RWPE2 (cell line): ENCODE measurements at regions not wholly inside any gene's neighbourhood (a gene's known extent, or its start where the extent isn't known, plus 50 kb on each side); places are given as distances from the start of the nearest gene placed in this dataset.
"Not testable (repeated sequence)": the region's sequence is repeated elsewhere in the genome, so short reads cannot be mapped to it uniquely, and the experiment has no call there.

Experiments
- ATAC-seq: fragments of 200-7000 bp; cut with Tn5 transposase; 3 replicates; pipeline ENCODE4 v1.9.1; 2021; ENCODE audit warnings: low read depth
- DNase-seq: peaks from one replicate; pipeline ENCODE4 v3.0.0-alpha.2; 2020; ENCODE audit warnings: low spot score
- H3K27ac ChIP-seq: fragments of 450-650 bp; 2 replicates; pipeline ENCODE4 v1.5.1; 2017; ENCODE audit warnings: mild to moderate bottlenecking; ENCODE audit not compliant: poor library complexity, severe bottlenecking
- H3K27me3 ChIP-seq: fragments of 250-450 bp; sonication (Bioruptor Pico); 2 replicates; pipeline ENCODE4 v1.5.1; 2021; ENCODE audit warnings: mild to moderate bottlenecking, moderate library complexity; ENCODE audit not compliant: insufficient read depth, poor library complexity, severe bottlenecking
- H3K36me3 ChIP-seq: fragments of 250-450 bp; sonication (Bioruptor Pico); 2 replicates; pipeline ENCODE4 v1.5.1; 2020; ENCODE audit warnings: low read depth, mild to moderate bottlenecking, moderate library complexity
- H3K4me1 ChIP-seq: fragments of 250-450 bp; sonication (Bioruptor Pico); 2 replicates; pipeline ENCODE4 v1.5.1; 2021; ENCODE audit warnings: mild to moderate bottlenecking, moderate library complexity; ENCODE audit not compliant: insufficient read depth, poor library complexity, severe bottlenecking
- H3K4me3 ChIP-seq: fragments of 250-450 bp; sonication (Bioruptor Pico); 2 replicates; pipeline ENCODE4 v1.5.1; 2021; ENCODE audit warnings: mild to moderate bottlenecking, moderate library complexity; ENCODE audit not compliant: severe bottlenecking
- H3K9me3 ChIP-seq: fragments of 250-450 bp; sonication (Bioruptor Pico); 2 replicates; pipeline ENCODE4 v1.5.1; 2021; ENCODE audit warnings: mild to moderate bottlenecking, moderate library complexity; ENCODE audit not compliant: severe bottlenecking
- TF ChIP-seq, protein P1 (sequence below): fragments of 450-650 bp; IDR thresholded peaks from one replicate; pipeline ENCODE4 v1.5.1; 2017; ENCODE audit warnings: mild to moderate bottlenecking, moderate library complexity; ENCODE audit not compliant: poor library complexity, severe bottlenecking

- peak; percentile 95 for ATAC-seq
- Histone ChIP-seq H3K36me3 (no peaks in the 10 kb centered on the region), H3K27me3 (no peaks in the 10 kb centered on the region), H3K27ac (no peak overlapping the region), H3K4me3 (no peak overlapping the region), H3K4me1 (no peaks in the 10 kb centered on the region), H3K9me3 (no peaks in the 10 kb centered on the region)
- DNase-seq: no peak
- TF ChIP-seq, protein P1, sequence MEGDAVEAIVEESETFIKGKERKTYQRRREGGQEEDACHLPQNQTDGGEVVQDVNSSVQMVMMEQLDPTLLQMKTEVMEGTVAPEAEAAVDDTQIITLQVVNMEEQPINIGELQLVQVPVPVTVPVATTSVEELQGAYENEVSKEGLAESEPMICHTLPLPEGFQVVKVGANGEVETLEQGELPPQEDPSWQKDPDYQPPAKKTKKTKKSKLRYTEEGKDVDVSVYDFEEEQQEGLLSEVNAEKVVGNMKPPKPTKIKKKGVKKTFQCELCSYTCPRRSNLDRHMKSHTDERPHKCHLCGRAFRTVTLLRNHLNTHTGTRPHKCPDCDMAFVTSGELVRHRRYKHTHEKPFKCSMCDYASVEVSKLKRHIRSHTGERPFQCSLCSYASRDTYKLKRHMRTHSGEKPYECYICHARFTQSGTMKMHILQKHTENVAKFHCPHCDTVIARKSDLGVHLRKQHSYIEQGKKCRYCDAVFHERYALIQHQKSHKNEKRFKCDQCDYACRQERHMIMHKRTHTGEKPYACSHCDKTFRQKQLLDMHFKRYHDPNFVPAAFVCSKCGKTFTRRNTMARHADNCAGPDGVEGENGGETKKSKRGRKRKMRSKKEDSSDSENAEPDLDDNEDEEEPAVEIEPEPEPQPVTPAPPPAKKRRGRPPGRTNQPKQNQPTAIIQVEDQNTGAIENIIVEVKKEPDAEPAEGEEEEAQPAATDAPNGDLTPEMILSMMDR: no peak
Observed at GRCh38 chr2:51782921-51783765, 751.2 kb upstream of the NRXN1 start.

DNA sequence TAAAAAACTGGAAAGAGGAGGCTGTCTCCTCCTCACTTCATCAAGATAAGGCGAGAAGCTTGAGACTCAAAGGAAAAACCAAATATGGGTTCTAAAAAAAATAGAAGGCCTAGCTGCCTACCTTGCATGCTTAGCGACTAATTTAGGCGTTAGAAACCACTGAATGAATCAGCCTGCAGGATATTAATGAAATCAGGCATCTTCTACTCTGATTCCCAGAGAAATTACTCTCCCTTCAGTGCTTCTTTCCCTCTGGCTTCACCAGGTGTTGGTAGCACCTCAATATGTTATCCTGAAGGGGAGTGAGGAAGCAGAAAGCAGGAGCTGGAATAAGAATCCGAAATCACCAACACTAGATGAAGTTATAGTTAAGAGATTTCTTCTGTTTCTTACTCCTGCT, 749.8 kb upstream of the NRXN1 start:
- no peaks in the 10 kb centered on the region for H3K9me3 ChIP-seq
- H3K27me3 ChIP-seq: no peaks in the 10 kb centered on the region
- H3K27ac ChIP-seq: no peak overlapping the region
- ATAC-seq: no peak
- no peak for DNase-seq
- TF ChIP-seq, protein P1: no peak
- no peaks in the 10 kb centered on the region for H3K36me3 ChIP-seq
- no peak overlapping the region for H3K4me3 ChIP-seq
- no peaks in the 10 kb centered on the region for H3K4me1 ChIP-seq

DNA sequence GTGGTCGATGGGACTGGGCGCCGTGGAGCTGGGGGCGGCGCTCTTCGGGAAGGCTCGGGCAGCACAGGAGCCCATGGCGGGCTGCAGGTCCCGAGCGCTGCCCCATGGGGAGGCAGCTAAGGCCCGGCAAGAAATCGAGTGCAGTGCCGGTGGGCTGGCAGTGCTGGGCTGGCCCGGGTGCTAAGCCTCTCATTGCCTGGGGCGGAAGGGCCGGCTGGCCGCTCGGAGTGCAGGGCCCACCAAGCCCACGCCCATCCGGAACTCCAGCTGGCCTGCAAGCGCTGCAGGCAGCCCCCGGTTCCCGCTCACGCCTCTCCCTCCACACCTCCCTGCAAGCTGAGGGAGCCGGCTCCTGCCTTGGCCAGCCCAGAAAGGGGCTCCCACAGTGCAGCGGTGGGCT, 748.4 kb upstream of the NRXN1 start:
- no peak for ATAC-seq
- Histone ChIP-seq H3K4me3 (no peak overlapping the region), H3K27ac (no peak overlapping the region), H3K4me1 (no peaks in the 10 kb centered on the region), H3K9me3 (no peaks in the 10 kb centered on the region), H3K27me3 (no peaks in the 10 kb centered on the region), H3K36me3 (no peaks in the 10 kb centered on the region)
- TF ChIP-seq, protein P1: no peak
- DNase-seq: no peak

GRCh38 chr2:51779723-51780122, 747.8 kb upstream of the NRXN1 start:
- not testable (repeated sequence) for H3K36me3 ChIP-seq, H3K4me1 ChIP-seq, ATAC-seq, DNase-seq, H3K27ac ChIP-seq, H3K4me3 ChIP-seq, H3K9me3 ChIP-seq, H3K27me3 ChIP-seq

DNA sequence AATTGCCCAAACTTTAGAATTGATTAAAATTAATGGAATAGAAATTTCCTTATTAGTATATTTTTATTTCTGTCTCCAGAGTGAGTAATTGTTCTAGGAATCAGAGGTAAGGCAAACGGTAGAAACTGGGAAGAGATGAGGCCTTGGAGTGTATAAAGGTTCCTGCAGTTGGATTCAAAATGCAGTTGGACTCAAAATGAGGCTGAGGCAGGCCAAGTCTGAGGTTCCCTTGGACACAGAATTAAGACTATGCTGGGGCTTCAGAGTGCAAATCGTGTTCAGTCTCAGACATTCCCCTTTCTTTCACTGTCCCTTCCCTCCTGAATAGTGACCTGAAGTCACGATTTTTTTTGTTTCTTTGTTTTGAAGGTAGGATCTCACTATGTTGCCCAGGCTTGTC, 746.9 kb upstream of the NRXN1 start:
- DNase-seq (no peak), ATAC-seq (no peak)
- no peaks in the 10 kb centered on the region for H3K9me3 ChIP-seq
- no peaks in the 10 kb centered on the region for H3K36me3 ChIP-seq
- H3K4me3 ChIP-seq: no peak overlapping the region
- TF ChIP-seq, protein P1: no peak
- no peak overlapping the region for H3K27ac ChIP-seq
- no peaks in the 10 kb centered on the region for H3K27me3 ChIP-seq
- H3K4me1 ChIP-seq: no peaks in the 10 kb centered on the region

GRCh38 chr2:51774606-51775005, 742.7 kb upstream of the NRXN1 start:
- H3K36me3 ChIP-seq, ATAC-seq, DNase-seq, H3K4me1 ChIP-seq, H3K4me3 ChIP-seq, H3K9me3 ChIP-seq, H3K27ac ChIP-seq, H3K27me3 ChIP-seq: not testable (repeated sequence)
